Prostate gland (tissue), 2 donors: ENCODE measurements at regions not wholly inside any gene's neighbourhood (a gene's known extent, or its start where the extent isn't known, plus 50 kb on each side); places are given as distances from the start of the nearest gene placed in this dataset.
"Not testable (repeated sequence)": the region's sequence is repeated elsewhere in the genome, so short reads cannot be mapped to it uniquely, and the experiment has no call there.

Experiments used
- CTCF ChIP-seq, 4 experiments: fragments of 200-600 bp in 2 of 4; fragments of 450-650 bp in 2 of 4; sonication (generic) in 2 of 4; IDR thresholded peaks; 1 replicate in 3 of 4; 2 replicates in 1 of 4; pipeline ENCODE4 v1.5.1; 2016 to 2019; ENCODE audit warnings: antibody characterized with exemption in 4 of 4, mild to moderate bottlenecking in 2 of 4, moderate library complexity in 2 of 4
- POLR2A ChIP-seq: fragments of 450-650 bp; IDR thresholded peaks from one replicate; pipeline ENCODE4 v1.6.1; 2016; ENCODE audit warnings: antibody characterized with exemption, mild to moderate bottlenecking

- TF ChIP-seq CTCF (IDR thresholded peaks at IDR 0.05); POLR2A: not testable (repeated sequence)
Observed at GRCh38 chrX:41024335-41024734, 60.9 kb upstream of the USP9X start.
